GM12878 (cell line): ENCODE measurements at regions not wholly inside any gene's neighbourhood (a gene's known extent, or its start where the extent isn't known, plus 50 kb on each side); places are given as distances from the start of the nearest gene placed in this dataset.

Experiments used
- ATAC-seq: fragments of 200-7000 bp; cut with Tn5 transposase; 3 replicates; pipeline ENCODE4 v1.9.1; 2020; ENCODE audit warnings: mild to moderate bottlenecking, moderate library complexity
- BruUV-seq: library from RNA; stranded (reverse); fragments of 400-500 nt; replicated peaks from 2 replicates; lab custom pipeline; 2021; lab: Mats Ljungman, UMichigan
- CTCF ChIA-PET: fragments of 300-600 bp; sonication (Branson Sonifier 250); formaldehyde crosslinking; extraction: SDS; loops from one replicate; lab custom pipeline; 2021; ENCODE audit warnings: inconsistent platforms; lab: Yijun Ruan, JAX
- POLR2A ChIA-PET: fragments of 350-600 bp; formaldehyde crosslinking; extraction: SDS; loops from one replicate; lab custom pipeline; 2021; ENCODE audit warnings: inconsistent platforms; lab: Charles Lee
- RAD21 ChIA-PET: fragments of 300-600 bp; sonication (Branson Sonifier 250); formaldehyde crosslinking; loops from one replicate; lab custom pipeline; 2023; ENCODE audit warnings: antibody characterized with exemption; ENCODE audit not compliant: unreplicated experiment; lab: Charles Lee
- SMC1A ChIA-PET: fragments of 300-600 bp; sonication (Branson Sonifier 250); formaldehyde crosslinking; loops from one replicate; lab custom pipeline; 2023; ENCODE audit not compliant: unreplicated experiment, uncharacterized antibody; lab: Charles Lee
- DNase-seq: peaks from one replicate; pipeline ENCODE4 v3.0.0-alpha.2; 2011; ENCODE audit warnings: low read depth, low spot score
- FAIRE-seq: peaks from 3 replicates; lab custom pipeline; 2011; peaks lifted over from hg19 to GRCh38; lab: Jason Lieb, UNC
- H2AFZ ChIP-seq: 2 replicates; pipeline ENCODE4 v1.6.0; 2011; ENCODE audit warnings: low read depth, low read length, control low read depth; ENCODE audit not compliant: control insufficient read depth
- H3K27ac ChIP-seq: 2 replicates; pipeline ENCODE4 v1.5.1; 2011; ENCODE audit warnings: control low read depth; ENCODE audit not compliant: control insufficient read depth, insufficient read depth
- H3K27me3 ChIP-seq, 2 experiments: replicated peaks in 1 of 2; 2 replicates each; pipeline versions ENCODE4 v1.6.0 to v1.6.1; 2011; ENCODE audit warnings: low read length in 1 of 2; ENCODE audit not compliant: control insufficient read depth in 2 of 2, insufficient read depth in 2 of 2
- H3K36me3 ChIP-seq, 2 experiments: 2 replicates each; pipeline ENCODE4 v1.5.1; 2011; ENCODE audit warnings: low read length in 1 of 2; ENCODE audit not compliant: control insufficient read depth in 2 of 2, insufficient read depth in 2 of 2
- H3K4me1 ChIP-seq: 2 replicates; pipeline ENCODE4 v1.6.1; 2011; ENCODE audit warnings: mild to moderate bottlenecking, low read length, moderate library complexity, mixed read lengths; ENCODE audit not compliant: control insufficient read depth, insufficient read depth
- H3K4me2 ChIP-seq: 2 replicates; pipeline ENCODE4 v1.6.0; 2011; ENCODE audit warnings: control low read depth; ENCODE audit not compliant: control insufficient read depth, insufficient read depth
- H3K4me3 ChIP-seq: fragments of 200-600 bp; sonication (generic); 2 replicates; pipeline ENCODE4 v1.5.1; 2016
- H3K79me2 ChIP-seq: 2 replicates; pipeline ENCODE4 v1.6.0; 2011; ENCODE audit warnings: low read length; ENCODE audit not compliant: control insufficient read depth, insufficient read depth
- H3K9ac ChIP-seq: 2 replicates; pipeline ENCODE4 v1.8.0; 2011; ENCODE audit warnings: low read length, control low read depth, mixed read lengths; ENCODE audit not compliant: control insufficient read depth, insufficient read depth
- H3K9me3 ChIP-seq: replicated peaks from 3 replicates; pipeline ENCODE4 v1.5.1; 2011; ENCODE audit warnings: mild to moderate bottlenecking, low read length; ENCODE audit not compliant: control insufficient read depth, insufficient read depth
- H4K20me1 ChIP-seq: 2 replicates; pipeline ENCODE4 v1.6.0; 2011; ENCODE audit not compliant: control insufficient read depth, insufficient read depth
- HDAC6 ChIP-seq: fragments of 200-600 bp; sonication (generic); IDR thresholded peaks from one replicate; pipeline ENCODE4 v1.8.0; 2017; ENCODE audit warnings: antibody characterized with exemption; ENCODE audit not compliant: unreplicated experiment
- LARP7 ChIP-seq: fragments of 450-650 bp; IDR thresholded peaks from 2 replicates; pipeline ENCODE4 v1.6.1; 2017; ENCODE audit warnings: mild to moderate bottlenecking
- MXI1 ChIP-seq: fragments of 150-350 bp; IDR thresholded peaks from 2 replicates; pipeline ENCODE4 v1.6.1; 2011; ENCODE audit warnings: low read depth, mild to moderate bottlenecking, inconsistent platforms, low read length, improper control_type of control experiment
- NR2C2 ChIP-seq: IDR thresholded peaks from 2 replicates; pipeline ENCODE4 v1.6.1; 2011; ENCODE audit warnings: borderline replicate concordance, low read depth; ENCODE audit not compliant: control insufficient read depth, insufficient read length
- POU2F2 ChIP-seq: IDR thresholded peaks from 3 replicates; pipeline ENCODE4 v1.6.1; 2011; ENCODE audit warnings: low read depth, mild to moderate bottlenecking, low read length, borderline replicate concordance
- REST ChIP-seq: IDR thresholded peaks from 2 replicates; pipeline ENCODE4 v1.6.1; 2012; ENCODE audit warnings: mild to moderate bottlenecking, low read depth, low read length
- SREBF2 ChIP-seq: IDR thresholded peaks from 2 replicates; pipeline ENCODE4 v1.6.1; 2012; ENCODE audit warnings: mild to moderate bottlenecking, low read length
- ZNF207 ChIP-seq: fragments of 450-650 bp; IDR thresholded peaks from 2 replicates; pipeline ENCODE4 v1.6.1; 2014; ENCODE audit warnings: antibody characterized with exemption, mild to moderate bottlenecking, borderline replicate concordance
- ZNF24 ChIP-seq: fragments of 450-650 bp; IDR thresholded peaks from 2 replicates; pipeline ENCODE4 v1.6.1; 2017; ENCODE audit warnings: antibody characterized with exemption, mild to moderate bottlenecking
- WGBS: methylation state at CpG from one replicate; pipeline ENCODE4 v1.1.6; 2016; ENCODE audit warnings: low lambda C conversion rate; ENCODE audit not compliant: insufficient replicate concordance, insufficient coverage; ENCODE audit errors: missing lambda C conversion rate; 5-methylcytosine and 5-hydroxymethylcytosine counted together
- in situ Hi-C: fragments of 300-500 bp; cut with MboI; formaldehyde crosslinking; loops from 9 replicates; pipeline ENCODE4 v1.14.3; 2018; ENCODE audit warnings: mixed read lengths
- intact Hi-C: fragments of 100-400 bp; cut with micrococcal nuclease; formaldehyde crosslinking; loops from one replicate; pipeline ENCODE4 v1.14.2; 2022; ENCODE audit not compliant: unreplicated experiment
- TF ChIP-seq, protein P1 (sequence below): IDR thresholded peaks from 2 replicates; pipeline ENCODE4 v1.6.1; 2011; ENCODE audit warnings: mild to moderate bottlenecking, low read depth, low read length, moderate library complexity; ENCODE audit not compliant: insufficient replicate concordance
- TF ChIP-seq, protein P2 (sequence below): IDR thresholded peaks from 2 replicates; pipeline ENCODE4 v1.6.1; 2011; ENCODE audit warnings: low read depth, low read length, improper control_type of control experiment, borderline replicate concordance

DNA sequence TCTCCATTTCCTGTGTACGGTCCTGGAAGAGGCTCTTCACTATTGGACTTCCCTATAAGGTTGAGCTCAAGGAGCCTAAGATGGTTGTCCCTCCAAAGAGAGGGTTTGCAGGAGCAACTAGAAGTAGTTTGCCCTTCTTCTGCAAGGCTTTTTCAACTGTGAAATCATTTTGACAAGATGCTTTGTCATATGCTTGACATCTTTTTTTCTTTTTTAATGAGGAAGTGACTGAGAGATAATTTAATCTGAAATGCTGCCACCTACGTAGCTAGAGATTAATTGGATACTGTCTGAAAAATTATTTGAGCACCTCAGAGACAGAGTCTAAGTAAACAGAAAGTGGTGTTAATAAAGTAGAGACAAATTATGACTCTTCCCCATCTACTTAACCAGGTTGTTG, 97.0 kb downstream of the CHRM3 start:
- no peaks in the 10 kb centered on the region for H3K36me3 ChIP-seq

More for the DNA sequence above, 97.0 kb downstream of the CHRM3 start:
- ChIA-PET POLR2A (no interaction called here), SMC1A (no interaction called here), CTCF (no interaction called here), RAD21 (no interaction called here)
- Histone ChIP-seq H3K4me2 (no peak overlapping the region), H3K4me1 (no peaks in the 10 kb centered on the region), H3K27me3 (no peaks in the 10 kb centered on the region), H3K4me3 (no peak overlapping the region), H3K27ac (no peak overlapping the region), H3K9ac (no peak overlapping the region), H4K20me1 (no peaks in the 10 kb centered on the region), H3K79me2 (no peaks in the 10 kb centered on the region), H3K9me3 (no peaks in the 10 kb centered on the region; the same call in 2 of the 3 replicates), H2AFZ (no peak overlapping the region)
- in situ Hi-C loops (no loop called here), intact Hi-C loops (no loop called here)
- 0% methylated on average over 2 of the region's 2 CpGs for WGBS
- TF ChIP-seq, protein P1, sequence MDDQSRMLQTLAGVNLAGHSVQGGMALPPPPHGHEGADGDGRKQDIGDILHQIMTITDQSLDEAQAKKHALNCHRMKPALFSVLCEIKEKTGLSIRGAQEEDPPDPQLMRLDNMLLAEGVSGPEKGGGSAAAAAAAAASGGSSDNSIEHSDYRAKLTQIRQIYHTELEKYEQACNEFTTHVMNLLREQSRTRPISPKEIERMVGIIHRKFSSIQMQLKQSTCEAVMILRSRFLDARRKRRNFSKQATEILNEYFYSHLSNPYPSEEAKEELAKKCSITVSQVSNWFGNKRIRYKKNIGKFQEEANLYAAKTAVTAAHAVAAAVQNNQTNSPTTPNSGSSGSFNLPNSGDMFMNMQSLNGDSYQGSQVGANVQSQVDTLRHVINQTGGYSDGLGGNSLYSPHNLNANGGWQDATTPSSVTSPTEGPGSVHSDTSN = no peak
- TF ChIP-seq POU2F2 (no peak), SREBF2 (no peak), ZNF24 (no peak), NR2C2 (no peak), LARP7 (no peak), REST (no peak), ZNF207 (no peak), HDAC6 (no peak), MXI1 (no peak)
- TF ChIP-seq, protein P2, sequence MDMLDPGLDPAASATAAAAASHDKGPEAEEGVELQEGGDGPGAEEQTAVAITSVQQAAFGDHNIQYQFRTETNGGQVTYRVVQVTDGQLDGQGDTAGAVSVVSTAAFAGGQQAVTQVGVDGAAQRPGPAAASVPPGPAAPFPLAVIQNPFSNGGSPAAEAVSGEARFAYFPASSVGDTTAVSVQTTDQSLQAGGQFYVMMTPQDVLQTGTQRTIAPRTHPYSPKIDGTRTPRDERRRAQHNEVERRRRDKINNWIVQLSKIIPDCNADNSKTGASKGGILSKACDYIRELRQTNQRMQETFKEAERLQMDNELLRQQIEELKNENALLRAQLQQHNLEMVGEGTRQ = no peak
- ATAC-seq = no peak
- no TSS peak for BruUV-seq
- DNase-seq = no peak
- FAIRE-seq = no peak
